ENCODE measurements at regions not wholly inside any gene's neighbourhood (a gene's known extent, or its start where the extent isn't known, plus 50 kb on each side); places are given as distances from the start of the nearest gene placed in this dataset.
"Not testable (repeated sequence)": the region's sequence is repeated elsewhere in the genome, so short reads cannot be mapped to it uniquely, and the experiment has no call there.

DNA sequence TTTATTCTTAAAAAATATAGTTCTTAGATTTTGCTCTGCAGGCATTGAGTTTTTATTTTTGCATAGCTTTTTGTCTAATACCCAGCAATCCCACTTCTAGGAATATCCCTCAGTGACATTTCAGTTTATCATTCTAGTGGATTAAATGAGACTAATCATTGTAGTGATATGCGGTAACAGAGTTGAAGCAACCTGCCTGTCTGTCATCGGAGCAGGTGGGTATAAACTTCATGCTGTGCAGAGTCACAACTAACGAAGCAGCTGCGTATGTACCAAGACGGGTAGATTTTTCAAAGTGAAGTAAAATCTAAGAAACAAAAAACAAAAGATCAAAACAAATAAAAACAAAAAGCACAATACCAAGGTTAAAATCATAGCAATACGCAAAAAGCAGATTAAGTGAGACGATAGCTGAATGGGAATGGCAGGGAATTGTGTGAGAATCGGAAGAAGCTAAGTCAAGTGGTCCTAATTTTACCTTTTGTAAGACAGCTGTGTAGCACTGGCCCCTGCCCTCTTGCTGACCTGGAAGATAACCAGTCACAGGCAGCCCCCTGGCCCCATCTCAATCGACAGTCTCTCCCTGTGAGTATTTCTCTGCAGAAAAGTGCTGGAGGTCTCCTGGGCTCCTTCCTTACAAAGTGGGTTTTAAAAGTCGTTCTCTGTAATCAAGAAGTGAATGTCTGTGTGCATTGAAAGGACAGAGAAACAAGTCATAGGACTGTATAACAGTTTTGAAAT lies 169.2 kb downstream of the OR2B2 start:
- Histone ChIP-seq H3K9me3 (no peaks in the 10 kb centered on the region), H3K4me3 (no peak overlapping the region), H3K27ac (no peak overlapping the region), H3K36me3 (no peaks in the 10 kb centered on the region), H3K27me3 (peaks cover 90% of the 10 kb centered on the region), H3K4me1 (no peaks in the 10 kb centered on the region)
- no peak for ATAC-seq
- TF ChIP-seq, protein P1, sequence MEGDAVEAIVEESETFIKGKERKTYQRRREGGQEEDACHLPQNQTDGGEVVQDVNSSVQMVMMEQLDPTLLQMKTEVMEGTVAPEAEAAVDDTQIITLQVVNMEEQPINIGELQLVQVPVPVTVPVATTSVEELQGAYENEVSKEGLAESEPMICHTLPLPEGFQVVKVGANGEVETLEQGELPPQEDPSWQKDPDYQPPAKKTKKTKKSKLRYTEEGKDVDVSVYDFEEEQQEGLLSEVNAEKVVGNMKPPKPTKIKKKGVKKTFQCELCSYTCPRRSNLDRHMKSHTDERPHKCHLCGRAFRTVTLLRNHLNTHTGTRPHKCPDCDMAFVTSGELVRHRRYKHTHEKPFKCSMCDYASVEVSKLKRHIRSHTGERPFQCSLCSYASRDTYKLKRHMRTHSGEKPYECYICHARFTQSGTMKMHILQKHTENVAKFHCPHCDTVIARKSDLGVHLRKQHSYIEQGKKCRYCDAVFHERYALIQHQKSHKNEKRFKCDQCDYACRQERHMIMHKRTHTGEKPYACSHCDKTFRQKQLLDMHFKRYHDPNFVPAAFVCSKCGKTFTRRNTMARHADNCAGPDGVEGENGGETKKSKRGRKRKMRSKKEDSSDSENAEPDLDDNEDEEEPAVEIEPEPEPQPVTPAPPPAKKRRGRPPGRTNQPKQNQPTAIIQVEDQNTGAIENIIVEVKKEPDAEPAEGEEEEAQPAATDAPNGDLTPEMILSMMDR (IDR thresholded peaks at IDR 0.05), result no peak
- no peak for TF ChIP-seq POLR2AphosphoS5 (IDR thresholded peaks at IDR 0.05)
- no peak for TF ChIP-seq POLR2A (IDR thresholded peaks at IDR 0.05)
- TF ChIP-seq EP300 (IDR thresholded peaks at IDR 0.05), result no peak
- 24 to 50% methylated on average over 3 to 10 of the region's 10 CpGs for WGBS, 2 donors (ENCODE audit: low coverage in 1 of 2)

- H3K4me3 ChIP-seq, ATAC-seq, H3K36me3 ChIP-seq, H3K27ac ChIP-seq, H3K9me3 ChIP-seq, H3K4me1 ChIP-seq: not testable (repeated sequence)
- H3K27me3 ChIP-seq, result peaks cover 79% of the 10 kb centered on the region
- WGBS, 2 donors (ENCODE audit: low coverage in 1 of 2), result 81 to 87% methylated on average over 3 to 8 of the region's 8 CpGs
These were observed 172.3 kb downstream of the OR2B2 start for GRCh38 chr6:27739902-27740301.

DNA sequence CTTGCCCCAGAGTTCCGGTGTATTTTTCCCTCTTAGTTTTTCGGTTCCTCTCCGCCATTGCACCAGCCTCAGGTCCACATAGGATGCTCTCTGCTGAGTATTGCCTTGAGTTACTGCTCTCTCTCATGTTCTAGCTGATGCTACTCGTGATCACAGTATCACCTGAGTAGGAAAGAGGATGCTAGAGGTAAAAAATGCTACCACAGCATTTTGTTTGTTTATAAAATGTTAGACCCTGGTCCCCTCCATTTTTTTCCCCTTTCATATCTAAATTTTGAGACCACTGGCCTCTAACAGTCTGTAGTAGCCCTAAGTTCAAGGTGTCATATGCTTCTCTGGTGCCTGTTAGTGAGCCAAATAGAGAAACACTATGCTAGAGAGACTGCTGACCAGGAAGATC lies 175.5 kb downstream of the OR2B2 start:
- 88 to 100% methylated on average over 2 to 4 of the region's 4 CpGs for WGBS, 2 donors (ENCODE audit: low coverage in 1 of 2)
- no peaks in the 10 kb centered on the region for H3K36me3 ChIP-seq
- no peaks in the 10 kb centered on the region for H3K9me3 ChIP-seq
- no peak for TF ChIP-seq POLR2AphosphoS5 (IDR thresholded peaks at IDR 0.05)
- TF ChIP-seq POLR2A (IDR thresholded peaks at IDR 0.05), result no peak
- TF ChIP-seq EP300 (IDR thresholded peaks at IDR 0.05), result no peak
- TF ChIP-seq, protein P1 (IDR thresholded peaks at IDR 0.05), result no peak
- H3K4me3 ChIP-seq, result no peak overlapping the region
- peaks cover 65% of the 10 kb centered on the region for H3K27me3 ChIP-seq
- H3K4me1 ChIP-seq, result no peaks in the 10 kb centered on the region
- no peak overlapping the region for H3K27ac ChIP-seq
- ATAC-seq, result no peak

- H3K4me1 ChIP-seq, result no peaks in the 10 kb centered on the region
- no peak overlapping the region for H3K27ac ChIP-seq
- 77 to 79% methylated on average over 10 to 16 of the region's 16 CpGs for WGBS, 2 donors (ENCODE audit: low coverage in 1 of 2)
- ATAC-seq, result no peak
- H3K36me3 ChIP-seq, result no peaks in the 10 kb centered on the region
- peaks cover 53% of the 10 kb centered on the region for H3K27me3 ChIP-seq
- no peak for TF ChIP-seq POLR2AphosphoS5 (IDR thresholded peaks at IDR 0.05)
- TF ChIP-seq, protein P1 (IDR thresholded peaks at IDR 0.05), result no peak
- TF ChIP-seq EP300 (IDR thresholded peaks at IDR 0.05), result no peak
- TF ChIP-seq POLR2A (IDR thresholded peaks at IDR 0.05), result no peak
- H3K9me3 ChIP-seq, result no peaks in the 10 kb centered on the region
- no peak overlapping the region for H3K4me3 ChIP-seq
These were observed 183.8 kb downstream of the OR2B2 start for GRCh38 chr6:27728442-27728841.

DNA sequence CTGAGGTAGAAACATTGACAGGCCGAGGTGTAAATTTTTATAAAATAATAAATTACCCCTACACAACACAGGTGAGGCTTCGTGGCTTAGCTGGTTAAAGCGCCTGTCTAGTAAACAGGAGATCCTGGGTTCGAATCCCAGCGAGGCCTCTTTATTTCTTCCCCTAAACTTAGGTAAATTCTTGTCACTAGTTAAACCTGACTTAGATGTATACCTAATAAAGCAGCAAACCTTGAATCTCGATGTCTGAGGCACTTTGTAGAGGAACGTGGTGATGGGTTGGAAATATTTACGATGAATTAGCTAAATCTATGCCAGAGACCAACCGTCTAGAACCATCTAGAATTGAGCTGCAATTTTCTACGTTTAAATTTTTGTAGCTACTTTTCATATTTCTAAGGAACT lies 185.6 kb downstream of the OR2B2 start:
- WGBS, 2 donors (ENCODE audit: low coverage in 1 of 2), result 45 to 55% methylated on average over 8 to 10 of the region's 10 CpGs
- Histone ChIP-seq H3K9me3 (no peaks in the 10 kb centered on the region), H3K4me3 (no peak overlapping the region), H3K27ac (no peak overlapping the region), H3K4me1 (no peaks in the 10 kb centered on the region), H3K36me3 (no peaks in the 10 kb centered on the region), H3K27me3 (peaks cover 60% of the 10 kb centered on the region)
- ATAC-seq, result no peak
- no peak for TF ChIP-seq POLR2AphosphoS5 (IDR thresholded peaks at IDR 0.05)
- no peak for TF ChIP-seq POLR2A (IDR thresholded peaks at IDR 0.05)
- TF ChIP-seq, protein P1 (IDR thresholded peaks at IDR 0.05), result no peak
- TF ChIP-seq EP300 (IDR thresholded peaks at IDR 0.05), result no peak

Data from gastroesophageal sphincter (tissue), 4 donors.